ENCODE measurements at regions not wholly inside any gene's neighbourhood (a gene's known extent, or its start where the extent isn't known, plus 50 kb on each side); places are given as distances from the start of the nearest gene placed in this dataset.

DNA sequence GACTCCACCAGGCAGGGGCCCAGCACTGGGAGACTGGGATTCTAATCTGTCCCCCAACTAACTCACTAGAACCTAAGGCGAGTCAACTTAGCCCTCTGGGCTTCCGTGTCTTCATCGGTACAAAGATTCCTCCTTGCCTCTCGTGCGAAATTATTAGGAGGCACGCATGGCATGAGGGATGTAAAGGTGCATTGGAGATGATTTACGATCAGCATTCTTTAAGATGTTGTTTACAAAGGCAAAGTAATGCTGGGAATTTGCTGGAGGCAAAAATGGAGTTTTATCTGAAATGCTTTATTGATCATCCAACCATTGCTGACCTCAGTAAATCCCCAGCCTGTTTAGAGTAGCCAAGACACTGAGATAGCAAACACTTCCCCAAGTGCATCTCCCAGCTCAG lies 171.8 kb upstream of the KLHL29 start:
- TF ChIP-seq FOXA1 (IDR thresholded peaks at IDR 0.05) (no peak), BHLHE40 (IDR thresholded peaks at IDR 0.05; ENCODE audit: borderline replicate concordance) (no peak), ARNT (IDR thresholded peaks at IDR 0.05) (no peak), FOXM1 (IDR thresholded peaks at IDR 0.05; ENCODE audit: borderline replicate concordance) (no peak), LEF1 (IDR thresholded peaks at IDR 0.05; ENCODE audit: borderline replicate concordance) (no peak)
